Cardiac fibroblast (primary cell): ENCODE measurements at regions not wholly inside any gene's neighbourhood (a gene's known extent, or its start where the extent isn't known, plus 50 kb on each side); places are given as distances from the start of the nearest gene placed in this dataset.

ENCODE experiments used
- DNase-seq, 2 donors: peaks; one replicate each; pipeline versions ENCODE4 v3.0.0 to v3.0.0-alpha.2; 2010; ENCODE audit warnings: low read depth in 2 of 2
- H3K4me3 ChIP-seq, 2 donors: replicated peaks in 1 of 2; 1 replicate in 1 of 2; 2 replicates in 1 of 2; pipeline ENCODE4 v1.5.1; 2011; ENCODE audit warnings: low read depth in 2 of 2, low read length in 2 of 2, mild to moderate bottlenecking in 2 of 2, moderate library complexity in 1 of 2
- CTCF ChIP-seq: IDR thresholded peaks from one replicate; pipeline ENCODE4 v1.5.1; 2011; ENCODE audit warnings: low read depth, mild to moderate bottlenecking, low read length, inconsistent platforms

- DNase-seq = peak in 1 of 2 donors; percentile 22
- no peak overlapping the region for H3K4me3 ChIP-seq
- TF ChIP-seq CTCF = no peak
Observed at GRCh38 chr9:115775659-115776058, 377.9 kb upstream of the PAPPA start.

- no peak for TF ChIP-seq CTCF
- DNase-seq = peak in 1 of 2 donors; percentile 32
- H3K4me3 ChIP-seq = no peak overlapping the region
Observed at GRCh38 chr9:115777610-115778009, 376.0 kb upstream of the PAPPA start.

- H3K4me3 ChIP-seq = no peak overlapping the region
- peak in 1 of 2 donors; percentile 47 for DNase-seq
- TF ChIP-seq CTCF = no peak
Observed at GRCh38 chr9:115781070-115781736, 372.4 kb upstream of the PAPPA start.

- H3K4me3 ChIP-seq = no peak overlapping the region
- no peak for TF ChIP-seq CTCF
- DNase-seq = peak; percentile 67 to 93
Observed at GRCh38 chr9:115786321-115786720, 367.3 kb upstream of the PAPPA start.

- TF ChIP-seq CTCF = no peak
- no peak for DNase-seq
- H3K4me3 ChIP-seq = no peak overlapping the region
Observed at GRCh38 chr9:115790520-115790919, 363.1 kb upstream of the PAPPA start.

- no peak for TF ChIP-seq CTCF
Observed at GRCh38 chr9:115794921-115795475, 358.6 kb upstream of the PAPPA start.

GRCh38 chr9:115799734-115800133 lies 353.9 kb upstream of the PAPPA start:
- TF ChIP-seq CTCF = no peak
- H3K4me3 ChIP-seq = no peak overlapping the region
- DNase-seq = no peak

More at GRCh38 chr9:115794921-115795475, 358.6 kb upstream of the PAPPA start:
- no peak overlapping the region for H3K4me3 ChIP-seq
- DNase-seq = no peak
